ENCODE measurements at regions not wholly inside any gene's neighbourhood (a gene's known extent, or its start where the extent isn't known, plus 50 kb on each side); places are given as distances from the start of the nearest gene placed in this dataset.

DNA sequence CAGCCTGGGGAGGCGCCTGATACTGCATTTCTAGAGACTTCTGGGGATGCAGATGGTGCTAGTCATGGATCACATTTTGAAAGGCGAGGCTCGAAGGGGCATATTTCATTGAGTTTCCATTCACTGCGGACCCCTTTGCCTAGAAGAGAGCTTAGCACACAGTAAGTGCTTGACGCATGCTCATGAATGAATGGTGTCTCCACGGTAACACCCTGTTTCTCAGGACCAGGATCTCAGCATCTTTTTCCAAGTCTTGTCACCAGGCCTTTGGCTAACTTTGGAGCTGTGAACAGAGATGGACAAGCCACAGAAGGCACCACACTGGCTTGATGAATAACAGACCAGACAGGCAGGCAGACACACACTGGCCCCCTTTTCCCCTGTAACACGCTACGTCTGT lies 151.3 kb downstream of the FOXL1 start:
- TF ChIP-seq CTCF (IDR thresholded peaks at IDR 0.05) (no peak), ZFX (IDR thresholded peaks at IDR 0.05; ENCODE audit: borderline replicate concordance) (no peak)

All from 22Rv1 (cell line).